ENCODE measurements at regions not wholly inside any gene's neighbourhood (a gene's known extent, or its start where the extent isn't known, plus 50 kb on each side); places are given as distances from the start of the nearest gene placed in this dataset.

- no peak for TF ChIP-seq ZFX (IDR thresholded peaks at IDR 0.05)
- TF ChIP-seq CTCF (conservative IDR thresholded peaks at IDR 0.05): no peak
- H3K27ac ChIP-seq: no peak overlapping the region
Measured at GRCh38 chr10:44153918-44154670, 230.8 kb downstream of the CXCL12 start.

GRCh38 chr10:44143556-44143955, 241.3 kb downstream of the CXCL12 start:
- H3K27ac ChIP-seq: no peak overlapping the region
- no peak for TF ChIP-seq ZFX (IDR thresholded peaks at IDR 0.05)
- no peak for TF ChIP-seq CTCF (conservative IDR thresholded peaks at IDR 0.05)

- TF ChIP-seq CTCF (conservative IDR thresholded peaks at IDR 0.05) (no peak), ZFX (IDR thresholded peaks at IDR 0.05) (no peak)
- no peak overlapping the region for H3K27ac ChIP-seq
Measured at GRCh38 chr10:44132361-44133289, 252.3 kb downstream of the CXCL12 start.

GRCh38 chr10:44126291-44126717, 258.6 kb downstream of the CXCL12 start:
- no peak overlapping the region for H3K27ac ChIP-seq
- TF ChIP-seq ZFX (IDR thresholded peaks at IDR 0.05): no peak
- TF ChIP-seq CTCF (conservative IDR thresholded peaks at IDR 0.05): no peak

GRCh38 chr10:44125879-44126278, 259.0 kb downstream of the CXCL12 start:
- TF ChIP-seq CTCF (conservative IDR thresholded peaks at IDR 0.05) (no peak), ZFX (IDR thresholded peaks at IDR 0.05) (no peak)
- H3K27ac ChIP-seq: no peak overlapping the region

- no peak overlapping the region for H3K27ac ChIP-seq
- TF ChIP-seq CTCF (conservative IDR thresholded peaks at IDR 0.05) (no peak), ZFX (IDR thresholded peaks at IDR 0.05) (no peak)
Measured at GRCh38 chr10:44118500-44118899, 266.4 kb downstream of the CXCL12 start.

- H3K27ac ChIP-seq: no peak overlapping the region
- TF ChIP-seq CTCF (conservative IDR thresholded peaks at IDR 0.05): no peak
- TF ChIP-seq ZFX (IDR thresholded peaks at IDR 0.05): no peak
Measured at GRCh38 chr10:44116474-44116873, 268.4 kb downstream of the CXCL12 start.
